HG02642 (cell line): ENCODE measurements at regions not wholly inside any gene's neighbourhood (a gene's known extent, or its start where the extent isn't known, plus 50 kb on each side); places are given as distances from the start of the nearest gene placed in this dataset.
"Not testable (repeated sequence)": the region's sequence is repeated elsewhere in the genome, so short reads cannot be mapped to it uniquely, and the experiment has no call there.

Experiments
- ATAC-seq: cut with Tn5 transposase; IDR thresholded peaks from one replicate; pipeline ENCODE4 v1.9.1; 2021; ENCODE audit warnings: mild to moderate bottlenecking; ENCODE audit not compliant: unreplicated experiment, poor library complexity

DNA sequence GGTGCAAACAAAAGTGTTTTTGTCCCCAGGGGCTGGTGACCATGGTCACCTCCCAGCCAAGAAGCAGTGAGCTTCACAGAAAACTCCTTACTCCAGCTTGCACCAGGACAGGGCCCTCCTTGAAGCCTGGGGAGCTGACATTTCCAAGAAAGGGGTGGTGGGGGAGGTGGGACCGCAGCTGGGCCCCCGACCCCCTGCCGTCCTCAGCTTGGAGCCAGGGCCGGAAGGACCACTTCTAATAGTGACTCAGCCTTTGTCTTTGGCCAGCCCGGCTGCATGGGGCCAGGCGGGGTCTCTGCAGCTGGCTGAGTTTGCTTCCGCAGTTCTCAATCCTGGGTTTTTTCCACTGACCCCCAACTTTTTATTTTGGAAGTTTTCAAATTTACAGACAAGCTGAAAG lies 136.5 kb upstream of the POU3F1 start:
- no peak for ATAC-seq

DNA sequence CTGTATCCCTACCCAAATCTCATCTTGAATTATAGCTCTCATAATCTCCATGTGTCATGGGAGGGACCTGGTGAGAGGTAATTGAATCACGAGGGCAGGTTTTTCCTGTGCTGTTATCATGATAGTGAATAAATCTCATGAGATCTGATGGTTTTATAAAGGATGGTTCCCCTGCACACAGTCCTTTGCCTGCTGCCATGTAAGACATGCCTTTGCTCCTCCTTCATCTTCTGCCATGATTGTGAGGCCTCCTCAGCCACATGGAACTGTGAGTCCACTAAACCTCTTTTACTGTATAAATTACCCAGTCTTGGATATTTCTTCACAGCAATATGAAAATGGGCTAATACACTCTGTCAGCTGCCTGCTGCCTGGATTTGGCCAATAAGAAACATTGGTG lies 133.8 kb upstream of the POU3F1 start:
- not testable (repeated sequence) for ATAC-seq

DNA sequence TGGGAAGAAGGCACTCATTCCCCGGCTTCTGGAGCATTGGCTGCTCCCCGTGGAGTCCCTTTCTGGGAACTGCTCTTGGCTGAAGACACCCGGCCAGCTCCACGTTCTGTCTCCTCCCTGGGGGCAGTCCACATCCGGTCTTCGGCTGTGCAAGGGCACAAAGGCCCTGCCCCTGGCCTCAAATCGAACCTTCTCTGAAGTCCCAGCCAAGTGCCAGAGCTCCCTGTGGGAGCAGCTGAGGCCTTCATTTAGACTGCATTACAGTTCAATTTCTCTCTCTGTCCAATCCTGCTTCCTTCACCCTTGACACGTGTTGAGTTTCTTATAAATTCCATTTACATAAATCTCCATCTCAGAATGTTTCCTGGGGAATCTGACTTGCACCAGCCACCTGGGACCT lies 132.9 kb upstream of the POU3F1 start:
- ATAC-seq: no peak

DNA sequence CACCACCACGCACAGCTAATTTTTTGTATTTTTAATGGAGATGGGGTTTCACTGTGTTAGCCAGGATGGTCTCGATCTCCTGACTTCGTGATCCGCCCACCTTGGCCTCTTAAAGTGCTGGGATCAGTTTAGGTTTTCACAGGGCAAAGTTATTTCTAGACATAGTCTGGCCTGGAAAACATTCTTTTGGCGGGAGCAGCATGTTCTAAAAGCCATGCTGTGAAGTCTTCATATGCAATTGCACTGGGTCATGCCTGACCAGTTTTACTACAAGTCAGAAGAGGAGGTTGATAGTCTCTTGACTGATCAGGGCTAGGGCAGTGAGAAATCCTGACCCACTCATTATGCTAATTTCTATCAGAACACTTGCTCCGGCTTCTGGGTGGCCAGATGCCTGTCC lies 131.6 kb upstream of the POU3F1 start:
- no peak for ATAC-seq

DNA sequence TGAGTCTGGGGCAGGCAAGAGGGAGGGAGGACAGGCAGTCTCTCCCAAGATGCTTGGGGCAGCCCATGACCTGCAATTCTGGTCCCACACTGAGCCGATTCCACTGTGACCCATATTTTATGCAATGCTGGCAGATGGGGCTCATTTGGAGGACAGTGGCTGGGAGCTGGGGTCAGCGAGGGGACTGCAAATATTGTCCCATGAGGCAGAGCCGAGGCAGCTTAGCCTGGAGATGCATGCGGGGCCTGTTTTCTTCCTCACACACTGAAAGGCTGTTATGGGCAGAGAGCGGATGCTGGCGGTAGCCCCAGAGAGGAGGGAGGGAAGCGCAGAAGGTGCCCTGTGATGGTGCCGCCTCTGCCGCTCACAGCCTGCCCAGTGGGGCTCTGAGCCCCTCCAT lies 128.5 kb upstream of the POU3F1 start:
- no peak for ATAC-seq

DNA sequence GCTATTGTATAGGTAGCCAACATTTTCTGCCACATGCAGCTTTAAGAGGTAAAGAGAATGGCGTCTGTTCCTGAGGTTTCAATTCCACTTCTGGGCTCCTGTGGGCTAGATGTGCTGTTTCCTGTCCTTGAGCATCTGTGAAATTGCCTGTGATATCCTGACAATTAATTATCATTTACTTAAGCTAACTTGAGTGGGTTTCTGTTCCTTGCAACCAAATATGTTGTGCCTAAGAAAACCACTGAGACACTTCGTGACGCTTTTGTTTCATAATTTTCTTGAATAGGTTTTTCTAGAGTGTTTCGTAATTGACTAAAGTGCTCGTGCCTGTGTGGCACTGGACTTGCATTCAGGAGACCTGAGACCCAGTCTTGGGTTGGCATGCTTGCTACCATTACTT lies 127.3 kb upstream of the POU3F1 start:
- peak; percentile 8 for ATAC-seq

DNA sequence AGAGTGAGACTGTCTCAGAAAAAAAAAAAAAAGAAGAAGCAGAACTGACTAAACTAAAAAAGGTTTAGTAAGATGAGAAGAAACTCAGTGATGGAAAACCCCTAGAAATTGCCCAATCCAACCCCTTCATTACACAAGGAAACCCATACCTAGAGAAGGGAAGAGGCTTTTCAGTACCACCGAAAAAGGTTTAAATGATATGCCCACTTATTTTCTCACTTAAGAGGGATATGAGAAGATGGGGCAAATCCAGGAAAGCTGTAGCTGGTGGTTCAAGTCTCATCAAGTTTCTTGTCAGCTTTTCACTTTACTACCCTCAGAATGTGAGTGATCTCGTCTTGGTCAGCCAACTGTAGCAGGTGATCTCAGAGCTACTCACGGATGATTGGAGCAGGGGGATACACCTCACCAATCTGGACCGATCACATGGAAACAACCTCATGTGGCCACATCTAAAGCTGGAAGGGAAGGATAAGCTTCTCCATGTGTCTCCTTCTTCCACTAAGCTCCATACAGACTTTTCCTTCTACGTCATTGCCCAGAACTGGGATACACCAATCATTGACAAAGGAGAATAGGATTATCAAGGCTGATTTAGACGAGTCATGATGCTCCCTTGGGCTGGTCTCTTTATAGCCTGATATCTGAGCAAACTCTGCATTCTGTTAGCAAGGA lies 126.7 kb upstream of the POU3F1 start:
- peak; percentile 61 for ATAC-seq

DNA sequence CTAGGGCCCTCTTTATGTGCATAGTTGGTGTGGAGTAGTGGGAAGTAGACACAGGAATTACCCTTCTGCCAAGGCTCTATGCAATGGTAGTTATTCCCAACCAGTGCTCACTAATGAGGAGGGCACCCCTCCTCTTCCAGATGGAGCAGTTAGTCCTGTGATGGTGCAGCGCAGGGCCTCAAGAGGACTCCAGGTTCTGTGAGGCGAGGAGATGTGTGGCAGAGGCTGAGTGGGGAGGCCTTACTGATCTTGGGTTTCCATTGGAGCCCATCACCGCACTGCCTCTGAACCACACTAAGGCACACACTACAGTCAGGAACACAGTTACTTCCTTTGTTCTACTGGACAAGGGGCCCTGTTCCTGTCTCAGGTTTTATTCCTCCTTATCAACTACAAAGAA lies 122.5 kb upstream of the POU3F1 start:
- ATAC-seq: no peak

DNA sequence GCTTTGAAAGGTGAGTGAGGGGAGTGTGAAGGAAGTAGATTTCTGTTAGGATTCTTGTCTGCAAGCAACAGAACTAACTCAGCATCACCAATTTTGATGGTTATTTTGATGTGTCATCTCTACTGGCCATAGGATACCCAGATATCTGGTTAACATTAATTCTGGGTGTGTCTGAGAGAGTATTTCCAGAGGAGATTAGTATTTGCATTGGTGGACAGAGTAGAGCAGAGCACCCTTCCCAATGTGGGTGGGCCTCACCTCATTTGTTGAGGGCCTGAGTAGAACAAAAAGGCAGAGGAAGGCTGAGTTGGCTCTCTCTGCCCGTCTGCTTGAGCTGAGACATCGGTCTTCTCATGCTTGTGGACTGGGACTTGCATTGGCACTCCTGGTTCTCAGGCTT lies 121.8 kb upstream of the POU3F1 start:
- ATAC-seq: no peak

DNA sequence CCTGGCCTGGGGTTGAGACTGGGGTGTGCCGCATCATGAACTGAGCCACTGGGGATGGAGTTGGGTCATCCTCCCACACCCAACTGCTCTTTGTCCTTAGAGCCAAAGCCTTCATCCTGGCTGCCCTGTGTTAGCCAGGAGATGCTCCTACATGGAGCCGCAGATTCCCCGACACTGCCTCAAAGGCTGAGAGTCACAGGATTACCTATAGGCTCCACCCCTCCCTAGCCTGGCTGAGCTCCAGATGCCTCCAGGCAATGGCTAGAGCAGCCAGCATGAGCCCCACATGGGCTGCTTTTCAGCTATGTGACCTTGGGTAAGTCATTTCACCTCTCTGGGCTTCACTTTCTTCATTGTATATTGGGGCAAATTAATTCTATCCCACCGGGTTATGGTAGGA lies 119.9 kb upstream of the POU3F1 start:
- ATAC-seq: no peak

DNA sequence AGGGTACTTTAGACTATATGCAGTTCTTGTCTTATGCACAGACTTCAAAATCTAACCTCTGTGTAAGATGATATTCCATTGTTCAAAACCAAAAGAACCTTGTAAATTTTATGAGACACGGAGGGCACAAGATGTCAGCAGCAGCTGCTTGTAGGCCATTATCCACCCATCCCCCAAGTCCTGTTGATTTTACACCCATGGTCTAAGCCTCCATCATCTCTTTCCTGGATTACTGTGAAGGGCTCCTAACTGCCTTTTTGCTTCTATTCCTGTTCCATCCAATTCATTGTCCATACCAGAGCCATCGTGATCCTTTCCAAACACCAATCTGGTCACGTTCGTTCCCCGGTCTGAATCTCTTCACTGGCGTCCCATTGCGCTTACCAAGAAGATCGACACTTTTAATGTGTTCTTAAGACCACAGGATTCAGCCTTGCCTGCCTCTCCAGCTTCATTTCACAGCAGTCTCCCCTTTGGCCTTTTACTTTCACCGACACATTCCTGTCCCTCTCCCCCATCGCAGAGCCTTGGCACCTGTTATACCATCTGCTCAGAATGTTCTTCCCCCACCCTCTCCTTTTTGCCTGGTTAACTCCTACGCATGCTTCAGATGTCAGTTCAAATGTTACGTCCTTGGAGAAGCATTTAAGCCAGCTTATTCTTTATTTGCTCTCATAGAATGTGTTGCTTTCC lies 107.3 kb upstream of the POU3F1 start:
- no peak for ATAC-seq

DNA sequence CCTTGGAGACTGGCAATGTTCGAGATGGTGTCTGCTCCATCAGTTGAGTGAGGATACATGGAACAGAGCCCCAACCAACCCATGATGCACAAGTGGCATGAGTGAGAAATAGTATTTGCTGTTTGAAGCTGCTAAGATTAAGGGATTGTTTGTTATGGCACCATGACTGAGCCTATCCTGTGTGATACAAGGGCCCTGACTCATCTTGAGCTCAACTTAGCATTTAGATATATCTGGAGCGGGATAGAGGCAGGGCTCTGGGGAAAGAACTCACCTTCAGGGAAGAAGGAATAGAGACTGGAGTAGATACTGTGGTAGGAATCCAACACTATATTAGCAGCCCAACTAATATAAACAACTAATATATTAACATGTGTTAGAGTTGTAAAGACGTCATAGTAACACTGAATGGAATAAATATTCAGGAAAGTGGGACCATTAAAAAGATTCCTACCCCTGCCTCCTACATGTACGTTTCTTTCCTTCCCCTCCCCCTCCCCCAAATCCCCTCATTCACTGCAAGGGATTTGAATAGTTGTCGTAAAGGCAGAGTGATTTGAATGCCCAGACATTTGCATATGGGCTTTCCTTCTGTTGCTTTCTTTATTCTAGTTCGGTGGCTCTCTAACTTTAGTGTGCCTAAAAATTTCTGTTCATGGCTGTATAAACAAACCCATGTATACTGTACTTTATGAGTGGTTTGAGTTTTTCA lies 106.6 kb upstream of the POU3F1 start:
- ATAC-seq: no peak

DNA sequence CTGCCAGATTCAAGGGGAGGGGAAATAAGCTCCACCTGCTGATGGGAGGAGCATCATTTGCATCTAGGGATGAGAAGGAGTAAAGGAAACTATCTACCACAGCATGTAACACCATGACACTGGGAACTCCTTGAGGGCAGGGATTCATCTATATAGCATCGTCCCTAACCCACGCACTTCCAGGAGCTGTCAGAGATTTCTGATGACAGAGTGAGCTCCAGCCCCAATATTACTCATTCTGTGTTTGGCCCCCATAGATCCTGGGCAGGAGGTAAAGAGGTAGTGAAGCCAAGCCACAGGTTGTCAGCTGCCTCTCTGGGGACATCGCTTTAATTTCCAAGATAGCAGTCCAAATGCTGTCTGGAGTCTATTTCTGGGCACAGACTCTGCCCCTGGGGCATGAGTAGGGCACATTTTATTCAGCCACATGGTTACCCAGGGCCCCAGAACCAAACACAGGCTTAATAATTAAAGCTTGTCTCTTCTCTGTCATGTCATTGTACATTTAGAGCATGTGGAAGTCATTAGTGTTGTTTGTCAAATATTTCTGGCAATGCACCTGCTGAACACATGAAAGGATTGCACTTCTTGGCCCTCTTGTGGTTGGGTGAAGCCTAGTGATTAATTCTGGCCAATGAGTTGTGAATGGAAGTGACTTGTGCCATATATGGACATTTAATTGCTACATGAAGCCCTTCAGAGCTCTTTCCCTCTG lies 105.9 kb upstream of the POU3F1 start:
- peak; percentile 50 for ATAC-seq

DNA sequence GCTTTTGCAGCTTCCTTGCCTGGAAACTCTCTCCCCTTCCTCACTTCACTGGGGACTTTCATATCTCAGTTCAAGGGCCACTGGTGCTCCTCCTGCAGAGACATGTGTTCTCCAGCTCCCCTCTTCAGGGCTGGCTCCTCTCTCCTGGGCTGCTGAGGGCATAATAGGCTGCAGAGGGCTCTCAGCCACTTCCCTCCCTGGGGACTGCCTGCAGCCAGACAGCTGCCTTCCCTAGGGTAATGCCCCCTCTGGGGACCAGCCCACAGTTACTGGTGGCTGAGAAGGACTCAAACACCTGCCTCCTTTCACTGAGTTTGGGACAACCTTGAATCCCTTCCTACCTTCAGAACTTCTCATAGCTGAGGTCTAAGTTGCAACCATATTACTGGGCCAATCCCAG lies 104.8 kb upstream of the POU3F1 start:
- peak; percentile 45 for ATAC-seq

DNA sequence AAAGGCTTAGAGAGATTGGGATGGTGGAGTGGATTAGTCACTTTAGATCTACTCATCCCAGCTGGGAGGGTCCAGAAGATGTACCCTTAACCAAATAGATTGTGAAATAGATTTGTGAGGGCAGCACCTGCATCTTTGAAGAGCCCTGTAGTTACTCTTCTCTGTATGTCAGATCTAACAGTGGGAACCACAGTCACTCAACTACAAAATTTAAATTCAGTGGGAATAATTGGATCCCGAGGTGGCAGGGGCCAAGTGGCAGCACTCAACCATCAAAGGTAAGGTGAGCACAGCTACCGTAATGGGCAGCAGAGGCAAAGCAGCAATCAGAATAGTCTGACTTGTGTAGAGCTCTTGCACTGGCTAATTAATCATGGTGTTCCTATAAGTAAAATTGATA lies 99.5 kb upstream of the POU3F1 start:
- ATAC-seq: not testable (repeated sequence)

DNA sequence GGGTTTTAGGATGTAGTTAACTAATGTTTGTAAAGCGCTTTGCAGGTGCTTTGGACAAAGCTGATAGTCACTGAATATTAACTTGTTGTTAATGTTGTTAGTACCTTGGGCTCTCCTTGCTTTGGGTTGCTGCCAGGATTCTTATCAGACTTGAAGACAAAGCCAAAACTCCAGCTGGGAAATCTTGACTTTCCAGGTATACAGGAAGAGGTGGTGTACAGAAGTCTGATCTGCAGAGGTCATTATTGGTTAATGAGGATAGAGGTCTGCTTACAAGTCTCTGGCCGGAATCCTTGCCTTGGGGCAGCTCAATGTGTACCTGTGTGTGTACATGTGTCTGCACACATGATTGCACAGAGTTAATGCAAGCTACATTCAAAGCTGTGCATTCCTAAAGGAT lies 96.0 kb upstream of the POU3F1 start:
- ATAC-seq: no peak

DNA sequence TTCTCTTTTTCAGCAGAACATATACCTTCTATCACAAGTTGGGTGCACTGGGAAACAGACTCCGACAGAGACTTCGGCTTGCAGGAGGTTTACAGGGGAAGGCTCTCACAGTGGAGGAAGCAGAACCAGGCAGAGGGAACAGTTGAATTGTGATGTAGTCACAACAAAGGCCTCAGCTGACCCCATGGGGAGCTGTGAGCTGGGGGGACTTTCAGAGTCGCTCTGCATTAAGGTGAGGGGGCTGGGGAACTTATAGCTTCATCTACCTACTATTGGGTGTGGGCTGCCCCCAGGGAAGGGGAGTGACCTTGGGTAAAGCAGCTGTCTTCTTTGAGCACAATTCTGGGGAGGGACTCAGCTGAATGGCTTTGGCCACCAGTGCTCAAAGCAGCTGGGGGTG lies 94.9 kb upstream of the POU3F1 start:
- no peak for ATAC-seq

DNA sequence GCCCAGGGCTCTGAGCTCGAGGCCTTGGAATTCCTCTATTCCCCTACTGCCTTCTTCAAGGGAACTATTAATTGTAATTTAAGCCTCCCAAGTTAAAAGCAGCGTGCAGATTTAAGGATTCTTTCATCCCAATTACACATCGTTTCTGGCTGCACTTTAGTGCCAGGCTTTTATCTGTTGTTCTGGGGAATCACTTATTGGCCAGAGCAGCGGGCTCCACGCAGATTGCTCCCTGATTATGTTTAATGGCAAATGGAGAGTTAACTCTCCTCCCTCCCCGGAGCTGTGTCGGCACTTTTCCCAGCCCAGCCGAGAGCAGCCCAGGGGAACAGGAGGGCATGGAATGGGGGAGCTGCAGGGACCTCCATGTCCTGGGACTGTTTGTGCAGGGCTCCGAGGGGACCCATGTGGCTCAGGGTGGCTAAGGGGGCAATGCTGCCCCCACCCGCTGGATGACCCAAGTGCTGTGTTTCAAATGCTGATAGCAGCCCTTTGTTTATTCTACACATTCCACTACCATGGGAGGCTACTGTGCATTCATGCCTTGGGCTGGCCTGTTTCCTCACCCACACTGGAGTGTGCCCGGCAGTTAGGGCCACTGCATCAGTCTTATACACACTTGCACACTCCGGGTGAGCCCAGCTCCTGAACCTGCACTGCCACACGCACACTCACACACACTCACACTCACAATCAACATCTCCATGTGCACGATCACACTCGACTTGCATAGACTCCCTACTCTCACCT lies 93.3 kb upstream of the POU3F1 start:
- no peak for ATAC-seq

DNA sequence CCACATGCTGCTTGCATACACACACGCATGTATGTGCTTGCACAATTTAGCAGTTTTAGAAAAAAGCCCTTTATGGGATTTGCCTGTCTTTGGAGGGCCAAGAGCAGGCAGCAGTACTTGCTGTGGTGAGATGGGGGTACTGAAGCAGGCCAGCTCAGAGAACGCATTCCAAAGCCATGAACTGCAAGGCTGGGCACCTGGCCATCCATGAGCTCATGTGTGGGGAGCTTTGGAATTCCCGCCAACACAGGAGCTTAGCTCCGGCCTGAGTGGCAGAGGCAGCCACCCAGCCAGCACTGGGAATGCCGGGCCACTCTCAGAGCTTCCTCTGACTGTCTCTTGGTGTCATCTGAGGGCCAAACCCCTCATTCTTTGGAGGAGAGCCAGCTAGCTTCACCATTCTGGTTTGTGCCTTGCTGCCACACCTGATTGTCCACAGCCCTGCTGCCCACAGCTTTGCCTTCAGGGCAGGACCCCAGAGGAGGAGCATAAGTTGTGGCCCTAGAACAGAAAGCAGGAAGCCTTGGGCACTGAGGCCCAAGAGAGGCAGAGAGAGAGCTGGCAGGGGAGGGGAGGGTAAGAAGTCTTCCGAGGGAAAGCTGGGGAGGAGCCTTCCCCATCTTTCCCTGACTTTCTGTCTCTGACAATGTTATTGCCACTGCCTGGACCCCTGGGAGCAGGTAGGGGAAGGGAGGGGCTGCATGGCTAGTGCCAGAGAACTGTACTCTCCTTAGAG lies 92.1 kb upstream of the POU3F1 start:
- ATAC-seq: no peak

DNA sequence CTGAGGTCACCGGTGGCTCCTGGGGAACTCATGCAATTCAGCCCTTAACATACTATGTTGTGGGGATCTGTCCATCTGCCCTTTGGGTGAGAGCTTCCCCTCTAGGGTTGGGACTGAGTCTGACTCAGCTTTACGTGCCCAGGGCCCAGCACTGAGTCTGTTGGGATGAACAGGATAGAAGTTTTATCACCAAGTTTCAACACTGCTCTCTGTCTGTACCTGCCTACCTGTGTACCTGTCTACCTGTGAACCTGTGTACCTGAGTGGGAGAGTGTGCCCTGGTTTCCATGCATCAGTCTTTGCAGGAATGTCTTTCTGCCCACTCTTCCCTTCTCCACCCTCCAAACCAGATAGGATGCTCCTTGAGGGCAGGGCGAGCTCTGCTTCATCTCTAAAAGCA lies 90.6 kb upstream of the POU3F1 start:
- ATAC-seq: no peak
